ENCODE measurements at regions not wholly inside any gene's neighbourhood (a gene's known extent, or its start where the extent isn't known, plus 50 kb on each side); places are given as distances from the start of the nearest gene placed in this dataset.

- TF ChIP-seq ARNTL (CRISPR knock-in tag; IDR thresholded peaks at IDR 0.05; ENCODE audit: borderline replicate concordance, low read depth) (no peak), GLIS3 (CRISPR knock-in tag; IDR thresholded peaks at IDR 0.05) (no peak), CSDC2 (CRISPR knock-in tag; IDR thresholded peaks at IDR 0.05) (no peak), POU6F1 (CRISPR knock-in tag; IDR thresholded peaks at IDR 0.05; ENCODE audit: borderline replicate concordance, low read depth) (no peak)
Observed at GRCh38 chr2:216571178-216571908, 61.9 kb upstream of the IGFBP2 start.

Data from SK-N-SH treated with all-trans-retinoic acid at 6 μM for 48 hours (cell line).